Esophagus mucosa (tissue), 1 donor: ENCODE measurements at regions not wholly inside any gene's neighbourhood (a gene's known extent, or its start where the extent isn't known, plus 50 kb on each side); places are given as distances from the start of the nearest gene placed in this dataset.

Experiments
- ATAC-seq: fragments of 200-7000 bp; cut with Tn5 transposase; one replicate; pipeline ENCODE4 v1.9.1; 2020
- donor health status: DM: yes; HTN: yes; CAD: no.

DNA sequence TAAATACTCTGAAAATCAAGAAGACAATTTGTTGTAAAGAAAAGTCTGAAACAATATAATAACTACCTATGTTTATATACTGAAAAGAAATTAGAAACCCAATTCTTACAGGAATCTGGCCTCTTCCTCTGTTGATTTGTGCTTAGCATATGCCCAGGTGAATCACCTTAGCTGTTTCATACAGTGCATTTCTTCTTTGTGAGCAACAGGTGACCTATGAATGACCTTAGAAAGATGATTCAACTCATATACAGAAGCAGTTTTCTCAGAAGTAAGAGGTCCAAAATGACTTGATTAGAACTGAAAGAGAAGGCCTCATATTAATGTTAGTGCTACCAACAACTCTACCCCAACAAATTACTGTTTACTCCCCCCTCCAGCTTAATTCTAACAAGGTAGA lies 419.5 kb upstream of the ID4 start:
- ATAC-seq, result peak; percentile 92

DNA sequence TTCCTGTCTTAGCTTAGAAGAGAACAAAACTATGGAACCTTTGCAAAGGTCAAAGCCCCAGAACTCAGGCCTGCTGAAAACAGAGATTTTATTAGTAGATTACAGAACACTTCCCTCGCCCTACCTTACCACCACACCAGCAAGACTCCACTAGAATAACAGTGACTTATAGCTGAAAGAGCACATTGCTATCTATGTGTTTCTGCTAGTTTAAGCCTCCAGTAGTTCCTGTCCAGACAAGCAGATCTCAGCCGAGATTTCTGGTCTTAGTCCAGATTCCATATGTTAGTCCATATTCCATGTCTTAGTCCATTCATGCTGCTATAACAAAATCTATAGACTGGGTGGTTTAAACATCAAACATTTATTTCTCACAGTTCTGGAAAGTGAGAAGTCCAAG lies 412.3 kb upstream of the ID4 start:
- peak; percentile 92 for ATAC-seq

GRCh38 chr6:19427548-19427947 lies 409.6 kb upstream of the ID4 start:
- peak; percentile 40 for ATAC-seq

DNA sequence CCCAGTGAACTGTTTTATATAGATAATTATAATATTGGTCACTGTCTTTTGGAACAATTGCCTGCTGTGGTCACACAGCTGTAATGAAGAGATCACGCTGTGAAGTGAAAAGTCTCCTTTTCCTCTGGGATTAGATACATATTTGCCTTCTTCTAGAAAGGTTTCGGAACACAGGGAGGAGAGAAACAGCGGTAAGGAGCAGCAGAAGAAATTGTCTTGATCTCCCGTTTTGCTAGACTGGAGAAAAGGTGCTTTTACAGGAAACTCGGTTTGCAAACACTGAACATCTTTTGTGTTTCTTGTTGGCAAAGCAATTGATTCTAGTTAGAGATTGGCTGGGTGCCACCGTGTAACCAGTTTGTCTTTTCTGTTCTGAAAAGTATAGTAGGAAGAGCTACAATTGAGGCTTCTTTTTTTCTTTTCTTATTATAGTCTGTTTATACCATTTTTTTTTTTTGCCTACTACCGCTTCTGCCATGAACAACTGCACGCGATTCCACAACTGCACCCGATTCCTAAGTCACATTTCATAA lies 404.1 kb upstream of the ID4 start:
- ATAC-seq, result peak; percentile 21

- peak; percentile 98 for ATAC-seq
Observed at GRCh38 chr6:19434065-19434464, 403.1 kb upstream of the ID4 start.

- ATAC-seq, result no peak
Observed at GRCh38 chr6:19435755-19436154, 401.4 kb upstream of the ID4 start.

DNA sequence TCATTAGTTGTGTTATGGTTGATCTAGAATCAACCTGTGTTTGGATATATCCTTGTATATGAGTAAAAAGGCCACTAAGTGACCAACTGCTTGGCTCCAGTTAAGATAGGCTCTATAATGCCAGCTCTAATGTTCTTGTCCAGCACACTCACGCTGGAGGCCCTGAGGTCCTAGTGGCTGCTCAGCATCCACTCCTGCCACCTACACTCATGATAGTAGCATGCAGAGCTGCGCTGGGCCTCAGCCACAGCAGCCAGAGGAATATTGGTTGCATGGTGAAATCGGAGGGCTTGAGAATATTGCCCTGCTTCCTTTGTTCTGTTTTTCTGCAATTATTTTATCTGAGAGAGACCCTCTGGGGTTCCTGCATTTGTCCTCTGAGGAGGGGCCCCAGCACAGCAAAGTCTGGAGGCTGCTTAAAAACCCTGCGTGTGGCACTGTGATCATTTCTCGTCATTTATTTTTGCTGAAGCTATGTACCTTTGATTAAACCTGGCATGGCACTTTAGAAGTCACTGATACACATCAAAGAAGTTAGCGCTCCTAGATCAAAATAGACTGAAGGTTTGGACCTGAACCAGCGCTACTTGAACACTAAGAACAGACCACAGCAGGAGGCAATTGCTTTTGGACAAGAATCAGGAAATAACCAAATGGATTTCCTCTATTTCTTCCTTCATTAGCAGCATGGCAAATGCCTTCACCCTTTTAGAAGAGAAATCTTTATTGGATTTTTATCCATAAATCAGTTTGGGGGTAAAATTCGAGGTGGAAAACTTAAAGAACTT lies 398.4 kb upstream of the ID4 start:
- no peak for ATAC-seq

DNA sequence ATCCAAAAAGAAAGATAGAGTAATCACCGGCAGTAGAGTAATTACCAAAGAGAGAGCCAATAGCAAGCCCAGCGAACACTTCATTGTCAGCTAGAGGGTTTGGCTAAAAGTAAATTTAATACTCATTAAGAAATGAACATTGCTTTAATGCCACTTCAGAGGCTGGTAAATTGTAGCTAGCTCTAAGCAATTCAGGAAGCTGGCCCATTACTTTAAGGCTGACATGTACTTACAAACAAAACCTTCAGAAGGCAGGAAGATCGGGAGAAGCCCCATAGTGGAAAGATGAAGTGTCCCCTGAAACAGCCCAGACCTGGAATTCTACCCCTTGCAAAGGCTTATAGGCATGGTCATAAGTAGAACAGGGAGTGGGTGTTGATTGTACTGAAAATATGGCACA lies 396.6 kb upstream of the ID4 start:
- no peak for ATAC-seq

DNA sequence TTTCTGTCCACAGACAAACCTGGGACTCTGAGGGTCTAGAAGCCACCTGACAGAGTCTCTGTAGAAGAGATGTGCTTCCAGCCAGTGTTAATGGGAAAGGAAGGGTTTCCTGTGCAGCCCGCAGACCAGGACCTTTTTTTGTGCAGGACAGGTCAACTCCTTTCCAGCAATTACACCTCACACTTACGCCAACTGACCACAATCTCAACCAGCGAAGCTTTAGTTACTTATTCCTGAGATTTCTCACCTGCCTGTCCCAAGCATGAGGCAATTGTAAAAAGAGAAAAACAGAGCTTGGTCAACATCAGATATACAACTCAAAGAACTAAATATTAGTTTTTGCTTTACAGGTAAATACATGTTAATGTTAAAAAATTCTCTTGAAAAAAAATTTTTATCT lies 393.8 kb upstream of the ID4 start:
- no peak for ATAC-seq

- ATAC-seq, result no peak
Observed at GRCh38 chr6:19444041-19444440, 393.1 kb upstream of the ID4 start.

DNA sequence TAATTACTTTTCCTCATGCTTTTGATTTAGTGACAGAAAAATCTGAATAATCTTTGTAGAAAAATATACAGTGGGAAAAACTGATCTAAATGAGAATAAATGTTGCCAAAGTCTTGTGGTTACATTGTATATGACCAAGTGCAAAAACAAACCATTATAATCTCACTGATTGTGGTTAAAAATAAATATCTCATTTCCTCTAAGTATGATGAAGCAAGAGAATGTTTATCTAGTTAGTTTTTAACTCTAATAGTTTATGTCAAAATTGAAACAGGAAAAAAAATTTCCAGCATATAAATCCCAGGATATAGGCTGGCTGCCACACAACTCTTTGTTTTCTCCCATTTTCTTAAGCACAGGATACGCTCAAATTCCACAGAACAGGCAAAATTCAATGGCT lies 392.7 kb upstream of the ID4 start:
- ATAC-seq, result no peak

GRCh38 chr6:19446570-19446969 lies 390.6 kb upstream of the ID4 start:
- ATAC-seq, result no peak

DNA sequence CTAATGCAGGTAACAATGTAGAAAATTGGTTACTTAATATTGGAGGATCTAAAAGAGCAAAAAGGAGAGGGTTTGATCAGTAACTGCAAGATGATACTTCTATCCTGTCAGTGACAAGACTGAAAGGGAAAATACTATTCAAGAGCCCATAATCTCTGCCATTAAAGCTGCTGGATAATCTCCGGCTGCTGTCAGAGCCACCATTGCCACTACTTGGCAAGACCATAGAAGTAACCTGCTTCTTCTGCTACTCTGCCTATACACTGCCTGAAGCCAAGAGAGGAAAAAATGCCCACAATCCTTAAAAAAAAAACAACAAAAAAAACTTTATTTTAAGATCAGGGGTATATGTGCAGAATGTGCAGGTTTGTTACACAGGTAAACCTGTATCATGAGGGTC lies 386.5 kb upstream of the ID4 start:
- ATAC-seq, result no peak

DNA sequence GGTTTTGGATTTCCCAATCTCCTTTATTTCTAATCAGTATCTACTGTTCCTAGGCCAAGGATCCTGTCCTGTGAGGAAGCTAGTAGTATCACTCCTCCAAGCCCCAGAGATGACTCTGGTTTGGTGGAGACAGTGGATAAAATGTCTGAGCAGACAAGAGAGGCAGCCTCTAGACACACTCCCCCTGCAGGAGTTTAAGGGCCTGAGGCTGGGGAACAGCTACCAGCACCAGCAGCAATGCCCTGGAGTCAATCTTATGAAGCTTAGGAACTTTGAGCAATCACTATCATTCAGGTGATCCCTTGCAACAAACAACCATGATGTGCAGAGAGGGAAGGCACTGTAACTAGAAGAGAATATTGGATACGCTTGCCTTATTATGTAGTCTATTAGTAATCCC lies 384.7 kb upstream of the ID4 start:
- no peak for ATAC-seq

DNA sequence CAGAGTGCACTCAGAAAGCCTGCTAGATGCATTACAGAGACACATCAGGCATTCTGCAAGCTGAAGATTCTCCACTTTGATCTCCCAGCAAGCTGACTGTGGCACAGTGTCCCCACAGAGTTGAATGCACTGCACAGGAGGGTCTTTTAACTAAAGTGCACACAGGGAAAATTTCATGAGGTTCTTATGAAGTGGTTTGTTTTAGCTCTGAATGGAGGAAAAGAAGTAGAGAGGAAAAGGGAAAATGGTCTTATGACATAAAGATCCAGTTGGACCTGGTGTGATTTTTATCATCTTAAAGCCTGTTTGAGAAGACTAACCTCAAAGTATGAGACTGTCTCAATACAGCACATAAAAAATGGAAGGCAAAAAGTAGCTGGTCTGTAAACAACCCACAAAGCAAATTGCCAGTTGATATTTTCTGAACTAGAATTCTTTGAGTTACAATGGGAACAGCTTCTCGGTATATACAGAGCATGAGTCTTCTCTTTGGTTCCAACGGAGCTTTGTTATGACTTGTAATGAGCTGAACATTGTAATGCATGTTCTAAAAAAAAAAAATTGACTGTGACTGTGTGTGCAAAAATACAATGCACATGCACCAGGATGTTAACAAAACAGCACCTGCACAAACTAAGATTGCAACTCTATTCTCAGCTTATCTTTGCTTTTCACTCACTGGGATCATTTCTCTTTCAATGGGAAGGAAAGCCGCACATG lies 383.0 kb upstream of the ID4 start:
- ATAC-seq, result peak; percentile 56

- ATAC-seq, result no peak
Observed at GRCh38 chr6:19454721-19455392, 382.3 kb upstream of the ID4 start.

- ATAC-seq, result peak; percentile 74
Observed at GRCh38 chr6:19463250-19463649, 373.9 kb upstream of the ID4 start.

DNA sequence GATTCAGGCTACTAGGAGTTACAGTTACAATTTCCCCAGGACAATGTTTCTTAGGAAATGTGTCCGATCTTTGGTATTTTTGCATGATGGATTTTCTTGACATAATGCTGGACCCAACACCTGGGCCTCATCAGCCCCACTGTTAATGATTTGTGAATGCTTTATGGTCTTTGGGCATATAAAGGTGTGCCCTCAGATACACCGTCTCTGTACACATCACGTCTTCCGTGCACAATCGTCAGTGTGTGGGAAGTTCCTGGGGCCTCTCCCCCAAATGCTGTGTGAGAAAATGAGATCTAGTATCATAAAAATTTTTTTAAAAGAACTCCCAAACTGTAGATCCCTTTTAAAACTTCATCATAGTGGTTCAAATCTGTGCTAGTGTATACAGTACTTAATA lies 373.2 kb upstream of the ID4 start:
- ATAC-seq, result no peak

GRCh38 chr6:19465256-19465655 lies 371.9 kb upstream of the ID4 start:
- ATAC-seq, result no peak

- ATAC-seq, result no peak
Observed at GRCh38 chr6:19465760-19466159, 371.4 kb upstream of the ID4 start.

- ATAC-seq, result no peak
Observed at GRCh38 chr6:19470333-19470732, 366.8 kb upstream of the ID4 start.

- peak; percentile 93 for ATAC-seq
Observed at GRCh38 chr6:19472153-19472552, 365.0 kb upstream of the ID4 start.

- no peak for ATAC-seq
Observed at GRCh38 chr6:19472850-19473249, 364.3 kb upstream of the ID4 start.

GRCh38 chr6:19477563-19477962 lies 359.6 kb upstream of the ID4 start:
- ATAC-seq, result peak; percentile 74
